Stimulated activated memory B cell treated with anti-CD40 and anti-IgM and Interleukin-4, amounts not matched to agents 10 μg/mL and 1 μg/mL and 100 μg/mL, for 72 hours (primary cell): ENCODE measurements at regions not wholly inside any gene's neighbourhood (a gene's known extent, or its start where the extent isn't known, plus 50 kb on each side); places are given as distances from the start of the nearest gene placed in this dataset.

Experiments used
- ATAC-seq: fragments of 150-1000 bp; cut with Tn5 transposase; 2 replicates; pipeline ENCODE4 v1.10.0; 2021
- H3K27ac Mint-ChIP-seq: one replicate; pipeline ENCODE4 v1.8.0; 2022; ENCODE audit warnings: mild to moderate bottlenecking, mixed read lengths
- H3K27me3 Mint-ChIP-seq: one replicate; pipeline ENCODE4 v1.8.0; 2022; ENCODE audit warnings: mixed read lengths
- H3K36me3 Mint-ChIP-seq: one replicate; pipeline ENCODE4 v1.8.0; 2022; ENCODE audit warnings: mixed read lengths
- H3K4me1 Mint-ChIP-seq: one replicate; pipeline ENCODE4 v1.8.0; 2022; ENCODE audit warnings: mixed read lengths
- H3K4me3 Mint-ChIP-seq: one replicate; pipeline ENCODE4 v1.8.0; 2022; ENCODE audit warnings: mild to moderate bottlenecking, moderate library complexity, mixed read lengths
- H3K9me3 Mint-ChIP-seq: one replicate; pipeline ENCODE4 v1.8.0; 2022; ENCODE audit warnings: mixed read lengths

- Mint-ChIP-seq H3K4me1 (no peaks in the 10 kb centered on the region), H3K27me3 (no peaks in the 10 kb centered on the region), H3K36me3 (no peaks in the 10 kb centered on the region), H3K27ac (no peak overlapping the region), H3K9me3 (peaks cover 32% of the 10 kb centered on the region), H3K4me3 (no peak overlapping the region)
- no peak for ATAC-seq
Measured at GRCh38 chr18:1232867-1233266, 328.2 kb downstream of the ADCYAP1 start.

GRCh38 chr18:1240701-1241100 is 336.0 kb downstream of the ADCYAP1 start:
- Mint-ChIP-seq H3K27ac (no peak overlapping the region), H3K36me3 (no peaks in the 10 kb centered on the region), H3K27me3 (no peaks in the 10 kb centered on the region), H3K4me3 (no peak overlapping the region), H3K4me1 (no peaks in the 10 kb centered on the region), H3K9me3 (peaks cover 4% of the 10 kb centered on the region)
- ATAC-seq, result no peak

- H3K9me3 Mint-ChIP-seq, result no peaks in the 10 kb centered on the region
- no peaks in the 10 kb centered on the region for H3K36me3 Mint-ChIP-seq
- no peak overlapping the region for H3K4me3 Mint-ChIP-seq
- no peak overlapping the region for H3K27ac Mint-ChIP-seq
- no peaks in the 10 kb centered on the region for H3K4me1 Mint-ChIP-seq
- no peaks in the 10 kb centered on the region for H3K27me3 Mint-ChIP-seq
- no peak for ATAC-seq
Measured at GRCh38 chr18:1244397-1245122, 339.9 kb downstream of the ADCYAP1 start.

- Mint-ChIP-seq H3K4me3 (no peak overlapping the region), H3K4me1 (no peaks in the 10 kb centered on the region), H3K9me3 (no peaks in the 10 kb centered on the region), H3K27me3 (no peaks in the 10 kb centered on the region), H3K27ac (no peak overlapping the region), H3K36me3 (no peaks in the 10 kb centered on the region)
- ATAC-seq, result no peak
Measured at GRCh38 chr18:1246827-1247226, 342.2 kb downstream of the ADCYAP1 start.

- no peak overlapping the region for H3K4me3 Mint-ChIP-seq
- H3K36me3 Mint-ChIP-seq, result no peaks in the 10 kb centered on the region
- H3K27ac Mint-ChIP-seq, result no peak overlapping the region
- ATAC-seq, result no peak
- H3K9me3 Mint-ChIP-seq, result no peaks in the 10 kb centered on the region
- H3K4me1 Mint-ChIP-seq, result no peaks in the 10 kb centered on the region
- no peaks in the 10 kb centered on the region for H3K27me3 Mint-ChIP-seq
Measured at GRCh38 chr18:1252534-1252933, 347.9 kb downstream of the ADCYAP1 start.

GRCh38 chr18:1252936-1253335 is 348.3 kb downstream of the ADCYAP1 start:
- H3K27me3 Mint-ChIP-seq, result no peaks in the 10 kb centered on the region
- H3K9me3 Mint-ChIP-seq, result no peaks in the 10 kb centered on the region
- H3K27ac Mint-ChIP-seq, result no peak overlapping the region
- no peak for ATAC-seq
- no peaks in the 10 kb centered on the region for H3K36me3 Mint-ChIP-seq
- no peaks in the 10 kb centered on the region for H3K4me1 Mint-ChIP-seq
- no peak overlapping the region for H3K4me3 Mint-ChIP-seq

- H3K27ac Mint-ChIP-seq, result no peak overlapping the region
- H3K4me1 Mint-ChIP-seq, result no peaks in the 10 kb centered on the region
- H3K4me3 Mint-ChIP-seq, result no peak overlapping the region
- ATAC-seq, result no peak
- no peaks in the 10 kb centered on the region for H3K36me3 Mint-ChIP-seq
- no peaks in the 10 kb centered on the region for H3K9me3 Mint-ChIP-seq
- H3K27me3 Mint-ChIP-seq, result no peaks in the 10 kb centered on the region
Measured at GRCh38 chr18:1253827-1254226, 349.2 kb downstream of the ADCYAP1 start.

GRCh38 chr18:1261054-1261453 is 356.4 kb downstream of the ADCYAP1 start:
- Mint-ChIP-seq H3K36me3 (no peaks in the 10 kb centered on the region), H3K9me3 (peaks cover 9% of the 10 kb centered on the region), H3K4me3 (no peak overlapping the region), H3K27ac (no peak overlapping the region), H3K4me1 (no peaks in the 10 kb centered on the region), H3K27me3 (no peaks in the 10 kb centered on the region)
- ATAC-seq, result no peak

GRCh38 chr18:1267021-1267420 is 362.4 kb downstream of the ADCYAP1 start:
- Mint-ChIP-seq H3K27me3 (no peaks in the 10 kb centered on the region), H3K4me3 (no peak overlapping the region), H3K4me1 (no peaks in the 10 kb centered on the region), H3K36me3 (no peaks in the 10 kb centered on the region), H3K9me3 (no peaks in the 10 kb centered on the region), H3K27ac (no peak overlapping the region)
- ATAC-seq, result no peak

- no peak for ATAC-seq
- no peak overlapping the region for H3K4me3 Mint-ChIP-seq
- no peak overlapping the region for H3K27ac Mint-ChIP-seq
- H3K9me3 Mint-ChIP-seq, result no peaks in the 10 kb centered on the region
- no peaks in the 10 kb centered on the region for H3K27me3 Mint-ChIP-seq
- H3K36me3 Mint-ChIP-seq, result no peaks in the 10 kb centered on the region
- no peaks in the 10 kb centered on the region for H3K4me1 Mint-ChIP-seq
Measured at GRCh38 chr18:1270081-1270480, 365.4 kb downstream of the ADCYAP1 start.

GRCh38 chr18:1273469-1273868 is 368.8 kb downstream of the ADCYAP1 start:
- H3K4me3 Mint-ChIP-seq, result no peak overlapping the region
- H3K36me3 Mint-ChIP-seq, result no peaks in the 10 kb centered on the region
- ATAC-seq, result no peak
- no peaks in the 10 kb centered on the region for H3K27me3 Mint-ChIP-seq
- no peaks in the 10 kb centered on the region for H3K4me1 Mint-ChIP-seq
- H3K9me3 Mint-ChIP-seq, result peaks cover 3% of the 10 kb centered on the region
- no peak overlapping the region for H3K27ac Mint-ChIP-seq

GRCh38 chr18:1292167-1292566 is 387.5 kb downstream of the ADCYAP1 start:
- no peak for ATAC-seq
- H3K27me3 Mint-ChIP-seq, result no peaks in the 10 kb centered on the region
- H3K27ac Mint-ChIP-seq, result no peak overlapping the region
- H3K36me3 Mint-ChIP-seq, result no peaks in the 10 kb centered on the region
- no peaks in the 10 kb centered on the region for H3K9me3 Mint-ChIP-seq
- no peak overlapping the region for H3K4me3 Mint-ChIP-seq
- H3K4me1 Mint-ChIP-seq, result no peaks in the 10 kb centered on the region

- ATAC-seq, result no peak
- no peaks in the 10 kb centered on the region for H3K36me3 Mint-ChIP-seq
- no peak overlapping the region for H3K4me3 Mint-ChIP-seq
- H3K4me1 Mint-ChIP-seq, result no peaks in the 10 kb centered on the region
- H3K9me3 Mint-ChIP-seq, result no peaks in the 10 kb centered on the region
- H3K27ac Mint-ChIP-seq, result no peak overlapping the region
- no peaks in the 10 kb centered on the region for H3K27me3 Mint-ChIP-seq
Measured at GRCh38 chr18:1294229-1294628, 389.6 kb downstream of the ADCYAP1 start.

GRCh38 chr18:1296237-1296636 is 391.6 kb downstream of the ADCYAP1 start:
- no peak for ATAC-seq
- no peaks in the 10 kb centered on the region for H3K27me3 Mint-ChIP-seq
- H3K9me3 Mint-ChIP-seq, result peaks cover 4% of the 10 kb centered on the region
- no peaks in the 10 kb centered on the region for H3K36me3 Mint-ChIP-seq
- H3K4me3 Mint-ChIP-seq, result no peak overlapping the region
- H3K4me1 Mint-ChIP-seq, result no peaks in the 10 kb centered on the region
- H3K27ac Mint-ChIP-seq, result no peak overlapping the region

- no peak for ATAC-seq
- peaks cover 7% of the 10 kb centered on the region for H3K9me3 Mint-ChIP-seq
- no peaks in the 10 kb centered on the region for H3K36me3 Mint-ChIP-seq
- no peak overlapping the region for H3K4me3 Mint-ChIP-seq
- H3K27ac Mint-ChIP-seq, result no peak overlapping the region
- H3K4me1 Mint-ChIP-seq, result no peaks in the 10 kb centered on the region
- no peaks in the 10 kb centered on the region for H3K27me3 Mint-ChIP-seq
Measured at GRCh38 chr18:1302861-1303260, 398.2 kb downstream of the ADCYAP1 start.

GRCh38 chr18:1304392-1304992 is 399.8 kb downstream of the ADCYAP1 start:
- Mint-ChIP-seq H3K27ac (no peak overlapping the region), H3K36me3 (no peaks in the 10 kb centered on the region), H3K27me3 (no peaks in the 10 kb centered on the region), H3K4me3 (no peak overlapping the region), H3K4me1 (no peaks in the 10 kb centered on the region), H3K9me3 (peaks cover 7% of the 10 kb centered on the region)
- ATAC-seq, result no peak
